Tibial nerve (tissue), 4 donors: ENCODE measurements at regions not wholly inside any gene's neighbourhood (a gene's known extent, or its start where the extent isn't known, plus 50 kb on each side); places are given as distances from the start of the nearest gene placed in this dataset.

Experiments
- CTCF ChIP-seq, 5 experiments: fragments of 200-600 bp in 3 of 5; fragments of 450-650 bp in 2 of 5; sonication (generic) in 3 of 5; IDR thresholded peaks; one replicate each; pipeline ENCODE4 v1.5.1; 2016 to 2019; ENCODE audit warnings: antibody characterized with exemption in 5 of 5, mild to moderate bottlenecking in 3 of 5, moderate library complexity in 2 of 5
- EP300 ChIP-seq, 2 donors: sonication (generic); formaldehyde crosslinking; IDR thresholded peaks; one replicate each; pipeline ENCODE4 v1.6.1; 2017; ENCODE audit warnings: antibody characterized with exemption in 2 of 2, mild to moderate bottlenecking in 1 of 2

- TF ChIP-seq CTCF (IDR thresholded peaks at IDR 0.05) (no peak), EP300 (IDR thresholded peaks at IDR 0.05) (no peak)
Observed at GRCh38 chr6:134684423-134684795, 265.5 kb downstream of the ALDH8A1 start.
